C4-2B (cell line): ENCODE measurements at regions not wholly inside any gene's neighbourhood (a gene's known extent, or its start where the extent isn't known, plus 50 kb on each side); places are given as distances from the start of the nearest gene placed in this dataset.

Source experiments
- ZFX ChIP-seq: fragments of 450-650 bp; IDR thresholded peaks from 2 replicates; pipeline ENCODE4 v1.6.1; 2017
- TF ChIP-seq, protein P1 (sequence below): fragments of 450-650 bp; conservative IDR thresholded peaks from 2 replicates; pipeline ENCODE4 v1.5.1; 2017; ENCODE audit warnings: mild to moderate bottlenecking

DNA sequence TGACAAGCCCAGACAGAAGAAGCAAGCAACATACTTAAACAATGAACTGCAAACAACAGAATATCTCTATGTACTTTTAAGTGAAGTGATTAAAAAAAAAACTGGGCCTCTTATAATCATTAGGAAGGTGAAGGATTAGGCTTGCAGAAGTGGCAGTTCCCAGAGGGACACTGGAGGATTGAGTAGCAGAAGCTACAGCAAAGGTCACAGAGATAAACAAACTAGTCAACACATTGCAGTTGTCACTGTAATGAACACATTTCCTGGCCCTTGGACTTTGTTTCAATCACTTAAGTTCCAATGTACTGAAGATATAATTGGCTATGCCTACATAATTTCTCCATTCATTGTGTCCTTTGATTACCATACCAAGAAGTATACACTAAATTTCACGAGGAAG lies 1498.8 kb downstream of the SLITRK5 start:
- TF ChIP-seq, protein P1, sequence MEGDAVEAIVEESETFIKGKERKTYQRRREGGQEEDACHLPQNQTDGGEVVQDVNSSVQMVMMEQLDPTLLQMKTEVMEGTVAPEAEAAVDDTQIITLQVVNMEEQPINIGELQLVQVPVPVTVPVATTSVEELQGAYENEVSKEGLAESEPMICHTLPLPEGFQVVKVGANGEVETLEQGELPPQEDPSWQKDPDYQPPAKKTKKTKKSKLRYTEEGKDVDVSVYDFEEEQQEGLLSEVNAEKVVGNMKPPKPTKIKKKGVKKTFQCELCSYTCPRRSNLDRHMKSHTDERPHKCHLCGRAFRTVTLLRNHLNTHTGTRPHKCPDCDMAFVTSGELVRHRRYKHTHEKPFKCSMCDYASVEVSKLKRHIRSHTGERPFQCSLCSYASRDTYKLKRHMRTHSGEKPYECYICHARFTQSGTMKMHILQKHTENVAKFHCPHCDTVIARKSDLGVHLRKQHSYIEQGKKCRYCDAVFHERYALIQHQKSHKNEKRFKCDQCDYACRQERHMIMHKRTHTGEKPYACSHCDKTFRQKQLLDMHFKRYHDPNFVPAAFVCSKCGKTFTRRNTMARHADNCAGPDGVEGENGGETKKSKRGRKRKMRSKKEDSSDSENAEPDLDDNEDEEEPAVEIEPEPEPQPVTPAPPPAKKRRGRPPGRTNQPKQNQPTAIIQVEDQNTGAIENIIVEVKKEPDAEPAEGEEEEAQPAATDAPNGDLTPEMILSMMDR, result no peak
- no peak for TF ChIP-seq ZFX
